A673 (cell line): ENCODE measurements at regions not wholly inside any gene's neighbourhood (a gene's known extent, or its start where the extent isn't known, plus 50 kb on each side); places are given as distances from the start of the nearest gene placed in this dataset.

Experiments
- BruUV-seq: library from RNA; stranded (reverse); fragments of 400-500 nt; replicated peaks from 2 replicates; lab custom pipeline; 2021; lab: Mats Ljungman, UMichigan
- CTCF ChIA-PET: fragments of 300-600 bp; sonication (Branson Sonifier 250); formaldehyde crosslinking; loops from one replicate; lab custom pipeline; 2022; ENCODE audit warnings: antibody characterized with exemption; lab: Charles Lee
- POLR2A ChIA-PET: fragments of 300-600 bp; sonication (Branson Sonifier 250); formaldehyde crosslinking; loops from one replicate; lab custom pipeline; 2022; ENCODE audit warnings: antibody characterized with exemption; ENCODE audit not compliant: low non-redundant PET; lab: Charles Lee
- DNase-seq: peaks from one replicate; pipeline ENCODE4 v3.0.0-alpha.2; 2015; ENCODE audit warnings: low spot score
- H3K27ac ChIP-seq: fragments of 200-600 bp; sonication (generic); 2 replicates; pipeline ENCODE4 v1.5.1; 2016; ENCODE audit warnings: mixed run types, low read depth, mild to moderate bottlenecking, mixed read lengths, antibody characterized with exemption, low read length; ENCODE audit not compliant: poor library complexity, severe bottlenecking
- H3K27me3 ChIP-seq: fragments of 200-600 bp; sonication (generic); replicated peaks from 2 replicates; pipeline ENCODE4 v1.6.1; 2017; ENCODE audit warnings: mixed run types, low read depth, mild to moderate bottlenecking, mixed read lengths, antibody characterized with exemption, low read length; ENCODE audit not compliant: insufficient read depth, poor library complexity
- H3K36me3 ChIP-seq: fragments of 200-600 bp; sonication (generic); 2 replicates; pipeline ENCODE4 v1.6.1; 2016; ENCODE audit warnings: mixed run types, mild to moderate bottlenecking, mixed read lengths, antibody characterized with exemption, low read length; ENCODE audit not compliant: insufficient read depth, poor library complexity, severe bottlenecking
- H3K4me1 ChIP-seq: fragments of 200-600 bp; sonication (generic); 2 replicates; pipeline ENCODE4 v1.6.1; 2017; ENCODE audit warnings: mixed run types, mild to moderate bottlenecking, mixed read lengths, antibody characterized with exemption, low read length; ENCODE audit not compliant: insufficient read depth, poor library complexity, severe bottlenecking
- H3K4me3 ChIP-seq: fragments of 200-600 bp; sonication (generic); 2 replicates; pipeline ENCODE4 v1.5.1; 2016; ENCODE audit warnings: low read depth, mixed run types, mild to moderate bottlenecking, mixed read lengths, low read length; ENCODE audit not compliant: poor library complexity, severe bottlenecking
- H3K9me3 ChIP-seq: fragments of 200-600 bp; sonication (generic); 2 replicates; pipeline ENCODE4 v1.6.1; 2016; ENCODE audit warnings: mixed run types, low read depth, mild to moderate bottlenecking, mixed read lengths, antibody characterized with exemption, low read length; ENCODE audit not compliant: poor library complexity, severe bottlenecking
- CTCF ChIP-seq: fragments of 300-800, 200-600 bp; sonication (generic); conservative IDR thresholded peaks from 2 replicates; pipeline ENCODE4 v1.5.1; 2017; ENCODE audit warnings: low read depth, mild to moderate bottlenecking, antibody characterized with exemption, low read length, moderate library complexity, mixed read lengths
- EZH2 ChIP-seq: fragments of 200-600 bp; sonication (generic); IDR thresholded peaks from 2 replicates; pipeline ENCODE4 v1.6.1; 2017; ENCODE audit warnings: borderline replicate concordance, low read depth, mild to moderate bottlenecking, mixed read lengths, antibody characterized with exemption, low read length; ENCODE audit not compliant: poor library complexity, severe bottlenecking
- intact Hi-C: fragments of 100-400 bp; cut with micrococcal nuclease; formaldehyde crosslinking; loops from one replicate; pipeline ENCODE4 v1.10.0; 2022; ENCODE audit not compliant: unreplicated experiment

GRCh38 chrX:20383477-20383876 lies 116.8 kb upstream of the RPS6KA3 start:
- intact Hi-C loops: loop anchor here (1.0 kb wide), 1 partner anchor 9 kb away; no protein-coding TSS in a partner anchor
- no peak for DNase-seq
- H3K9me3 ChIP-seq: no peaks in the 10 kb centered on the region
- H3K27ac ChIP-seq: no peak overlapping the region
- H3K4me3 ChIP-seq: no peak overlapping the region
- ChIA-PET POLR2A (no interaction called here), CTCF (no interaction called here)
- TF ChIP-seq EZH2: no peak
- no peak for TF ChIP-seq CTCF
- H3K36me3 ChIP-seq: no peaks in the 10 kb centered on the region
- no peaks in the 10 kb centered on the region for H3K4me1 ChIP-seq
- no TSS peak for BruUV-seq
- H3K27me3 ChIP-seq: peaks cover 3% of the 10 kb centered on the region

DNA sequence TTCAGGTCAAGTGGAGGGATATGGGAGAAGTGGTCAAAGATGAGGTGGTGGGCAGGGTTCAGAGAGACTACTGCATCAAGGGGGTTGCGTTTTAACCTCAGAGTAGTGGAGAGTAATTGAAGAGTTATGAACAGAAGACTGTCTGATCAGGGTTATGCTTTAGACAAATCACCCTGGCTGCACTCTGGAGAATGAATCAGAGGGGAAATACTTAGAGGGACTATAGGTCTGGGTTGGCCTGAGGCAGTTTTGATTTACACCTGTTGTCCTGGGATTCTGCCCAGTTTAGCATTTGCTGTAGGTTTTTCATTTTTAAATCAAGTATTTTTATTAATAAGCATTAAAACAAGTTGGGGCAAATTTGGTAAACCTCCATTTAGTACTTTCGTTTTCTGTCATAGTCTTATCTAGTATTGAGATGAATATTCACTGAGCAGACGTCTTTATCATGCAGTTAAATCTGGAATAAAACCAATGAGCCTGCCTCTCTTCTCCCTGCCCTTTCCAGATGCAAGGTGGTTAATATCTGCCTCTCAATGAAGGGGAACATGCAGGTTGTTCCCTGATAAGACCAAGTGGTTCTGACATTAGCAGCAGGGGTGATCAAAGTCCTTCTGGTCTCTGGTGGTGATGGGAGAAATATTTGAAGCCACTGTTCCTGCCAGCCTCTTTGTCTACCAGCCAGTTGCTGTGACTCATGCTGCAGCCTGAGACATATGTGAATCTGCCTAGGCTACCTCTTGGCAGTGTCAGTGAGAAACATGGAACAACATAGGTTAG lies 116.0 kb upstream of the RPS6KA3 start:
- POLR2A ChIA-PET: no interaction called here
- Histone ChIP-seq H3K4me1 (no peaks in the 10 kb centered on the region), H3K9me3 (no peaks in the 10 kb centered on the region), H3K36me3 (no peaks in the 10 kb centered on the region), H3K4me3 (no peak overlapping the region), H3K27ac (no peak overlapping the region), H3K27me3 (no peaks in the 10 kb centered on the region)
- TF ChIP-seq EZH2 (no peak), CTCF (no peak)
- intact Hi-C loops: loop anchor here (1.0 kb wide), 1 partner anchor 8 kb away; no protein-coding TSS in a partner anchor
- DNase-seq: no peak
- CTCF ChIA-PET: no interaction called here
- BruUV-seq: no TSS peak

DNA sequence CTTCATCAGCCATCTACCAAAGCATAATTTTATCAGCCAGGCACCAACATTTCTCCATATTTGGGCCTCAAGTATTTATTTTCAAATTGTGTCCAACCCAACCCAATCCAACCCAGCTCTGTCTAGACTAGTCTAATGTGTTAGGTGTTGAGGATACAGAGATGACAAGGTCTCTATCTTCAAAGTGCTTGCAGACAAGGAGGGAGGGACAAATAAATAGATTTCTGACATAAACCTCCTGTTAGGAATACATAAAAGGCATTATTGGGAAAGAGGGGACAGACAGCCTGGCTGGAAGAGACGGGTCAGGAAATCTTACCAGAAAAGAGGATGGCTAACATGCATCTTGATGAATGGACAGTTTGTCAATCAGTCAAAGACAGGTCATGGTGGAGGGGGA lies 115.4 kb upstream of the RPS6KA3 start:
- no peak overlapping the region for H3K27ac ChIP-seq
- no peaks in the 10 kb centered on the region for H3K36me3 ChIP-seq
- intact Hi-C loops: no loop called here
- DNase-seq: no peak
- ChIA-PET CTCF (no interaction called here), POLR2A (no interaction called here)
- H3K4me1 ChIP-seq: no peaks in the 10 kb centered on the region
- H3K9me3 ChIP-seq: no peaks in the 10 kb centered on the region
- BruUV-seq: no TSS peak
- TF ChIP-seq CTCF: no peak
- TF ChIP-seq EZH2: no peak
- no peak overlapping the region for H3K4me3 ChIP-seq
- H3K27me3 ChIP-seq: no peaks in the 10 kb centered on the region
